GM21723 (cell line): ENCODE measurements at regions not wholly inside any gene's neighbourhood (a gene's known extent, or its start where the extent isn't known, plus 50 kb on each side); places are given as distances from the start of the nearest gene placed in this dataset.
"Not testable (repeated sequence)": the region's sequence is repeated elsewhere in the genome, so short reads cannot be mapped to it uniquely, and the experiment has no call there.

Source experiments
- ATAC-seq: cut with Tn5 transposase; IDR thresholded peaks from one replicate; pipeline ENCODE4 v1.9.1; 2021; ENCODE audit warnings: mild to moderate bottlenecking, moderate library complexity; ENCODE audit not compliant: unreplicated experiment

- ATAC-seq: no peak
Measured at GRCh38 chr6:134420614-134421181, 102.8 kb upstream of the SGK1 start.

- ATAC-seq: no peak
Measured at GRCh38 chr6:134419716-134420115, 101.8 kb upstream of the SGK1 start.

DNA sequence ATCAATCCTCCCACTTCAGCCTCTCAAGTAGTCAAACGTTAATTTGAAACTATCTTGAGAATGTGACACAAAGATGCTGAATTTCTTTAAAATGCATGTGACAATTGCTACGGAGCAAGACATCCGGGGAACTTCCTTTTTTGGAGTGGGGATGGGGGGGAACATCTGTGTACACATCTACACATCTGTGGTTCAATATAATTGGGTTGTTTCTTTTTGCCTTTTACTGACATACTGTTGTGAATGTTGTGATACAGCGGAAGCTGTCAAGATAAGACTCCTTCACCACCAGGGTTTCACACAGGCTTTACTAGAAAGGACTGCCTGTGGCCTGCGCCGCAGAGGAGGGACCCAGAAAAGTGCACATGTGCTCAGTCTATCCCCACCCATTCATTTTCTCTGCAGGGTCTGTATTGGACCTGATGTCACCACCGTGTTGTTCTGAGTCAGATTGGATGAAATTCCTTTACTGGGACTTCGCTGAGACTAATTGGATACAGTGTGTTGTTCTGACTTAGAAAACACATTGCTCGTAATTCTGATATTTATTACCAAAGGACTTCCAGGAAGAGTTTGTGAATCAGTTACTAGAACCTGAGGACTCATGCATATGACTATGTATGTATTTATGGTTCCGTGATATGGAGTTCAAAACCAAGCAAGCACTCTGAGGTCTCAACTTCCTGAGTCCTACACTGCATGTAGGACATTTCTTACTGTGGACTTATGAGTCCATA, 98.7 kb upstream of the SGK1 start:
- ATAC-seq: no peak

- ATAC-seq: no peak
Measured at GRCh38 chr6:134415656-134416055, 97.7 kb upstream of the SGK1 start.

DNA sequence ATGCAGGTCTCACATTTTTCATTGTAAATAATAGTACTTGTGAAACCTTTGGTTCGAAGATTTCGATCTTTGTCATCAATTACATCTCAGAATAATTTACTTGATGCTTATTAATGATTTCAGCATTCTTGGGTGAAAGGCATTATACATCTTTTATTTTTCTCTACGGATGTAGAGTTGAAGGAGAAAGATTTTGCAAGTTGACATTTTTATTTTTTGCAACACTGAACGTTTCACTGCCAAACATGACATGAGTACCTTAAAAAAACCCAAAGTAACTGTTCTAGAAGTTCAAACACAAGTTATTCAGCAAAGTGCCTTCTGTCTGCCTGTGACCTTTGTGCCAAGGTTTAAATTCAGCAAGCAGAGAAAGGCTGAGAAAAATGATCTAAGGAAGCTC, 97.3 kb upstream of the SGK1 start:
- no peak for ATAC-seq

GRCh38 chr6:134414793-134415192, 96.9 kb upstream of the SGK1 start:
- no peak for ATAC-seq

GRCh38 chr6:134413241-134413643, 95.3 kb upstream of the SGK1 start:
- no peak for ATAC-seq

DNA sequence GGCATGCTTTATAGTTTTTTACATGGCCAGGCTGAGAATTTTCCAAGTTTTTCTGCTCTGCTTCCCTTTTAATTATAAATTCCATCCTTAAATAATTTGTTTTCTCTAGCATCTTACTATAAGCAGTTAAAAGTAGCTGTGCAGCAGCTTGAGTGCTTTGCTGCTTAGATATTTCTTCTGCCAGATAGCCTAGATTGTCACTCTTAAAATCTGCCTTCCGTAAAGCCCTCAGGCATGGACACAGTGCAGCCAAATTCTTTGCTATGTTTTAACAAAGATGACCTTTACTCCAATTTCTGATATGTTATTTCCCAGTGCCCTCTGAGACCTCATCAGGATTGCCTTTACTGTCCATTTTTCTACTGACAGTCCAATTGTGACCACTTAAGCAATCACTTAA, 92.6 kb upstream of the SGK1 start:
- no peak for ATAC-seq

DNA sequence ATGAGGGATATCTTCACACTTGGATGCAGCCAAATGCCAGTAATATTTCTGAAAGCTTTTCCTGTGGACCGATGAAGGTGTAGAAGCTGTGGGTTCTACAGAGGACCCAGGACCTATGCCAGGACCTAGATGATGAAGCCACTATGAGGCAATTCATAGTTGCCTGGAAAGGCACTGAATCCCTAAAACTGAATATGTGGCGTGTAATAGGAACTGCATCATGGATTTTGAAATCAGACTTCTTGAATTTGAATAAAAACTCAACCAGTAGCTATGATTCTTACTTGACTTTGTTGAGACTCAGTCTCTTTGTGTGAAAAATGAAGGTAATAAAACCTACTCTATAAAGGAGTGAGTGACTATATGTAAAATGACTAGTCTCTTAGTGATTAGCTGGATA, 89.9 kb upstream of the SGK1 start:
- no peak for ATAC-seq

- ATAC-seq: no peak
Measured at GRCh38 chr6:134406311-134406710, 88.4 kb upstream of the SGK1 start.

DNA sequence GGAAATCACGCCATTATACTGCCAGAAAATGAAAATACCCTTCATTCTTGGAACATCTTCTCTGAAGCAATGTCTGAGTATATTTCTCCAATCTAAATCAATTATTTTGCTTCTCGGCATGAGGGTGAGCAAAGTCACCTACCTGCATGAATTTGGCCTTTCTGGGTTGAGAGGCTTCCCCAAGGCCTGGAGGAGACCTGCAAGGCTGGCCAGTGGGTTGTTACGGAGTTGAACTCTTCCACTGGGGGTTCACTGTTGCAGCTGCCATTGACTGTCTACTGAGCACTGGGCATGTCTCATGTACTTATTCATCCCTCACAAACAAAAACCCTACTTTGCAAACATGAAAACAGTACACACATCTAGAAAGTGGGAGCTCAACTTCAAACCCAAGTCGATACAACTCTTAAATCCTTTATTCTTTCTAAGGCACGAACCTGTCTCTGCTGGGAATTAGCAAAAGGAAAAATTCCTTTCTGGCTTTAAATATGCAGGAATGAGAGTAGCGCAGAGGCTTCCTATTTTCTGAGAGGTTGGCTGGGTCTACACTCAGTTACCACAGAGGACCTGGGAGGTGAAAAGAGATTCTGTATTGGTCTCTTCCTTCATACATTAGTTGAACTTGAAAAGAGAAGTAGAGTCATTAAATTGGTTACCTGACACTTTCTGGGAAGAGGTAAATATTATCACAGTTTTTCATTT, 87.6 kb upstream of the SGK1 start:
- ATAC-seq: no peak

GRCh38 chr6:134403312-134403711, 85.4 kb upstream of the SGK1 start:
- ATAC-seq: not testable (repeated sequence)

DNA sequence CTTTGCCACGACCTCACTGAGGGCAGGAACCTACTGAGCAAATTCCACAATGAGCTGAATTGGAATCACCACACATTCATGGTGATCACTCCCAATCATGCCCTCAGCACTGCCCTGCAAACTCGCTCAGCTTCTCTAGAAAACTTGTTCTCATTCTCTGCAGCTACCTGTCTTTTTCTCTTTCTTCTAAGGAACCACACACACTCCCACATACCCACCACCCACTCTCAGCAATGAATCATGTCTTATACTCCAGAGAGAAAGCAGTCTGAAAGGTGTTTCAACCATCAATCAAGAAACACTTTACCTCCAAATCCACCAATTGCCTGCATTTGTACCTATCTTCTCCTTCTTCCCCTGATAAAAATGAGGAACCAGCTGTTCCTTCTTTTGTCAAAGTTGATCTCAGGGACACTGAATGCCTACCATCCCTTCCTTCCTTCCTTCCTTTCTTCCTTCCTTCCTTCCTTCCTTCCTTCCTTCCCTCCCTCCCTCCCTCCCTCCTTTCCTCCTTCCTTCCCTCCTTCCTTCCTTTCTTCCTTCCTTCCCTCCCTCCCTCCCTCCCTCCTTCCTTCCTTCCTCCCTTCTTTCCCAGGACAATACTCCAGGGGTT, 84.6 kb upstream of the SGK1 start:
- ATAC-seq: no peak

DNA sequence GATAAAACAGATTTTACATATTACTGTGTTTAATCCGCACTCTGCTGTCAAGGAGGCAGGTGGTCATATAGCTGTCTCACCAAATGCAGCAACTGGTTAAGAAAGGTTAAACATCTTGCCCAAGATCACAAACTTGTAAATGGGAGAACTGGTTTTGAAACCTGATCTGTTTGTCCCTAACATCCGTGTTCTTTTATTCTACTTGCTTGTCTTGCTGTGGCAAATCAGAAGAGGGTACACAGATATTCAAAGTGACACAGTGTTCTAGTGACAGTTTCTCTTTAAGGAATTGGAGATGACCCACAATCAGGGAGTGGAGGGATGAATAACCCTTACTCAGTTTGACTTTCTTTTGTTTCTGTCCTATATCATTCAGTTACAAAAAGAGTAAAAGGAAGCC, 83.0 kb upstream of the SGK1 start:
- ATAC-seq: no peak

- peak; percentile 70 for ATAC-seq
Measured at GRCh38 chr6:134398453-134398852, 80.5 kb upstream of the SGK1 start.

DNA sequence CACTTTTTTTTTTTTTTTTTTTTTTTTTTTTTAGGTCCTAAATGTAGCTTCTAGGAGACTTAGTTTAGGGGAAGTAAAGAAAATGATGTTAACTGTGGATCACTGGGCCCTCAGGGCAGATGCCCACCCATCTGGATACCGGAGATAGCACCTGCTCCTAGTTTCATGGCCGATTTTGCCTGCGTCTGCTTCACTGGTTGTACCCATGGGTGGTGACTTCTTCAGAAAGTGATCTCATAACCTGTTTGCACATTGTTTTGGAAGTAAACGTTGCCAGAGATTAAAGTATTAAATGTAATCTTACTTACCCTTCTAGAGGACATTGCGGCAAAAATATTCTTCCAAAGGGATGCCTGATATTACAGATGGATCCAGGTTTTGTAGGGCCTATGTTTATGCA, 79.8 kb upstream of the SGK1 start:
- ATAC-seq: no peak

GRCh38 chr6:134394905-134395304, 77.0 kb upstream of the SGK1 start:
- ATAC-seq: no peak

DNA sequence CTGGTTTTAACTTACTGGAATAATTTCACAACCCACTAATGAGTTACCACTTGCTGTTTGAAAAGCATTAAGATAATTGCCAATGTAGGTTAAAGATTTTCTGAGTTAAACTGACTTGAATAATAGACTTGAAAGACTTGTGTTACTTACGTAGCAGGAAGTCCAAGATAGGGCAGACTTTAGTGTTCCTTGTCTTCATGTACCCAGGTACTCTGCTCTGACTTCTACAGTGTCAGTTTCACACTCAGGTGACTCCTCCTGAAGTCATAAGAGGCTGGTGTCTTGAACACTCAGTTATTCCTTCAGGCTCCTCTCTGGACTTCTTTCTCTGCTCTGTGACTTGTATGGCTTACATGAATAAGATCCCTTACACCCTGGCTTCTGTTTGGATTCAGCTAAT, 76.3 kb upstream of the SGK1 start:
- no peak for ATAC-seq

GRCh38 chr6:134391205-134391604, 73.3 kb upstream of the SGK1 start:
- ATAC-seq: no peak

DNA sequence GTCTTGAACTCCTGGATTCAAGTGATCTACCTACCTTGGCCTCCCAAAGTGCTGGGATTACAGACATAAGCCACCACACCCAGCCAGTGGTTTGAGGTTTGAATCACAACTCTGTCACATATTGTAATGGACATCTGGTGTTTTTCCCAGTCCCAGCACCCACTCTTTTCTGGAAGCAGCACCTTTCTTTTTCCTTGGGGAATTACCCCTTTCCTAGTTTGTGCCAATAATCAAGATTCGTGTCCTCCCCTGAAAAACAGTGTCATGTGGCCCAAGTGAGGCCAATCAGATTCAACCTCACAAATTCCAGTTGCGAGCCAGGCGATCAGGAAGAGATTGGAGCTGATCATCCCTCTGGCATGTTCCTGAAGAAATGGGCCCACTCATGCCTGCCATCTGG, 71.7 kb upstream of the SGK1 start:
- ATAC-seq: no peak

GRCh38 chr6:134389129-134389528, 71.2 kb upstream of the SGK1 start:
- no peak for ATAC-seq

GRCh38 chr6:134386482-134386881, 68.6 kb upstream of the SGK1 start:
- ATAC-seq: not testable (repeated sequence)
